HCT116 (cell line): ENCODE measurements at regions not wholly inside any gene's neighbourhood (a gene's known extent, or its start where the extent isn't known, plus 50 kb on each side); places are given as distances from the start of the nearest gene placed in this dataset.

Experiments used
- CTCF ChIP-seq, 3 experiments: fragments of 200-600 bp in 1 of 3; sonication (generic) in 1 of 3; IDR thresholded peaks in 2 of 3; conservative IDR thresholded peaks in 1 of 3; 2 replicates each; pipeline ENCODE4 v1.5.1; 2012 to 2017; ENCODE audit warnings: low read depth in 2 of 3, low read length in 2 of 3, antibody characterized with exemption in 1 of 3, borderline replicate concordance in 1 of 3, control low read depth in 1 of 3, mild to moderate bottlenecking in 1 of 3, mixed read lengths in 1 of 3, mixed run types in 1 of 3, moderate library complexity in 1 of 3; ENCODE audit not compliant: insufficient read depth in 1 of 3
- EZH2 ChIP-seq: fragments of 200-600 bp; sonication (generic); IDR thresholded peaks from 2 replicates; pipeline ENCODE4 v1.6.1; 2017; ENCODE audit warnings: antibody characterized with exemption, mixed run types
- EZH2phosphoT487 ChIP-seq: fragments of 200-600 bp; IDR thresholded peaks from 2 replicates; pipeline ENCODE4 v1.6.1; 2018; ENCODE audit warnings: antibody characterized with exemption, borderline replicate concordance
- POLR2A ChIP-seq: IDR thresholded peaks from 2 replicates; pipeline ENCODE4 v1.7.0; 2011; ENCODE audit warnings: borderline replicate concordance; ENCODE audit not compliant: insufficient read depth, insufficient read length; ENCODE audit errors: extremely low read depth
- POLR2AphosphoS5 ChIP-seq: IDR thresholded peaks from 2 replicates; pipeline ENCODE4 v1.6.1; 2011; ENCODE audit warnings: mild to moderate bottlenecking, low read depth, low read length, moderate library complexity
- RAD21 ChIP-seq: IDR thresholded peaks from 2 replicates; pipeline ENCODE4 v1.6.1; 2012; ENCODE audit warnings: low read depth, mild to moderate bottlenecking
- SP1 ChIP-seq: IDR thresholded peaks from 2 replicates; pipeline ENCODE4 v1.6.1; 2012; ENCODE audit warnings: low read depth
- ZFX ChIP-seq: fragments of 450-650 bp; IDR thresholded peaks from 2 replicates; pipeline ENCODE4 v1.6.1; 2017
- TF ChIP-seq, protein P1 (sequence below): IDR thresholded peaks from 2 replicates; pipeline ENCODE4 v1.6.1; 2012
- TF ChIP-seq, protein P2 (sequence below): IDR thresholded peaks from 2 replicates; pipeline ENCODE4 v1.6.1; 2011; ENCODE audit warnings: mild to moderate bottlenecking, low read length, moderate library complexity; ENCODE audit not compliant: insufficient replicate concordance; ENCODE audit errors: extremely low read depth

- TF ChIP-seq SP1, result no peak
- no peak for TF ChIP-seq CTCF (IDR thresholded peaks at IDR 0.05 in 2 of 3, conservative IDR thresholded peaks at IDR 0.05 in 1 of 3; ENCODE audit: borderline replicate concordance in 1 of 3, insufficient read depth in 1 of 3, low read depth in 2 of 3, low read length in 2 of 3)
- no peak for TF ChIP-seq EZH2
- TF ChIP-seq RAD21, result no peak
- TF ChIP-seq POLR2AphosphoS5, result no peak
- no peak for TF ChIP-seq POLR2A
- TF ChIP-seq EZH2phosphoT487, result no peak
- TF ChIP-seq, protein P1, sequence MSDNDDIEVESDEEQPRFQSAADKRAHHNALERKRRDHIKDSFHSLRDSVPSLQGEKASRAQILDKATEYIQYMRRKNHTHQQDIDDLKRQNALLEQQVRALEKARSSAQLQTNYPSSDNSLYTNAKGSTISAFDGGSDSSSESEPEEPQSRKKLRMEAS, result no peak
- TF ChIP-seq, protein P2, sequence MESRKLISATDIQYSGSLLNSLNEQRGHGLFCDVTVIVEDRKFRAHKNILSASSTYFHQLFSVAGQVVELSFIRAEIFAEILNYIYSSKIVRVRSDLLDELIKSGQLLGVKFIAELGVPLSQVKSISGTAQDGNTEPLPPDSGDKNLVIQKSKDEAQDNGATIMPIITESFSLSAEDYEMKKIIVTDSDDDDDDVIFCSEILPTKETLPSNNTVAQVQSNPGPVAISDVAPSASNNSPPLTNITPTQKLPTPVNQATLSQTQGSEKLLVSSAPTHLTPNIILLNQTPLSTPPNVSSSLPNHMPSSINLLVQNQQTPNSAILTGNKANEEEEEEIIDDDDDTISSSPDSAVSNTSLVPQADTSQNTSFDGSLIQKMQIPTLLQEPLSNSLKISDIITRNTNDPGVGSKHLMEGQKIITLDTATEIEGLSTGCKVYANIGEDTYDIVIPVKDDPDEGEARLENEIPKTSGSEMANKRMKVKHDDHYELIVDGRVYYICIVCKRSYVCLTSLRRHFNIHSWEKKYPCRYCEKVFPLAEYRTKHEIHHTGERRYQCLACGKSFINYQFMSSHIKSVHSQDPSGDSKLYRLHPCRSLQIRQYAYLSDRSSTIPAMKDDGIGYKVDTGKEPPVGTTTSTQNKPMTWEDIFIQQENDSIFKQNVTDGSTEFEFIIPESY, result no peak
- no peak for TF ChIP-seq ZFX
These were observed 277.8 kb upstream of the SOX9 start for GRCh38 chr17:71842986-71843385.
